HG03575 (cell line): ENCODE measurements at regions not wholly inside any gene's neighbourhood (a gene's known extent, or its start where the extent isn't known, plus 50 kb on each side); places are given as distances from the start of the nearest gene placed in this dataset.
A peak's percentile ranks its signal among the peaks of the same experiment; 100 is the strongest.

Experiments
- ATAC-seq: cut with Tn5 transposase; IDR thresholded peaks from one replicate; pipeline ENCODE4 v1.9.1; 2021; ENCODE audit not compliant: unreplicated experiment, insufficient number of reproducible peaks, low FRiP score; ENCODE audit errors: extremely low read depth

DNA sequence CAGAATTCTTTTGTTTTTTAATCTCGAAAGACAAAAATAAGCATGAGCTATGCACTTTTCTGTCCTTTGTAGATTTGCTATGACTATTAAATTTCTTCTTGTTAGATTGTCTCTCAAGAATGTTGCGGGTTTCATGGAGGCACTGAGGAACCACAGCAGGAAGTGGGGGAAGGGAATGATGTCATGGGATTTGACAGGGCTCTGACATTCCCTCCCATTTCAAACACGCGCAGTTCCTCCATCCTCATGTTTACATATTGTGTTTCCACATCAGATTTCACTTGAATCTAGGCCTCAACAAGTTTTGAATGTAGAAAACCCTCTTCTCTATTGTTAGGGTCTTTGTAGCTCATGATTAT, 154.8 kb downstream of the PALM2AKAP2 start:
- no peak for ATAC-seq

GRCh38 chr9:109935406-109936087, 155.5 kb downstream of the PALM2AKAP2 start:
- peak; percentile 54 for ATAC-seq

GRCh38 chr9:109937861-109938453, 158.0 kb downstream of the PALM2AKAP2 start:
- ATAC-seq, result no peak

GRCh38 chr9:109939698-109940342, 159.8 kb downstream of the PALM2AKAP2 start:
- no peak for ATAC-seq

- no peak for ATAC-seq
These were observed 160.6 kb downstream of the PALM2AKAP2 start for GRCh38 chr9:109940561-109940960.

DNA sequence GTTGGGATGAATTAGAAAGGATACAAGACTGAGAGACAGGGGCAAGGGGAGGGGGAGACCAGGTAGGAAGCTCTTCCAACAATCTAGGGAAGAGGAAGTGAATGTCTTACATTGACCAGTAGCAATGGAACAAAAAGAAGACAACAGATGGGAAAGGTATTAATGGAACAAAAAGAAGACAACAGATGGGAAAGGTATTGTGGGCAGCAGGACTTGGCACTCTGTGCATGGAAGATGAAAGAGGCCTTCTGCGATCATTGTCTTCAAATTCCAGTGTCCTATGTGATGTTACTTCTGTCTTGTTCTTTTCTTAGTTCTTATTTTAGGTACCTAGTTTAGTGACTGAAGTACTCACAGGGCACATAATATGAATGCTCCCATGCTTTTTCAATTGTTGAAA, 161.8 kb downstream of the PALM2AKAP2 start:
- no peak for ATAC-seq

- no peak for ATAC-seq
These were observed 165.6 kb downstream of the PALM2AKAP2 start for GRCh38 chr9:109945573-109945972.

DNA sequence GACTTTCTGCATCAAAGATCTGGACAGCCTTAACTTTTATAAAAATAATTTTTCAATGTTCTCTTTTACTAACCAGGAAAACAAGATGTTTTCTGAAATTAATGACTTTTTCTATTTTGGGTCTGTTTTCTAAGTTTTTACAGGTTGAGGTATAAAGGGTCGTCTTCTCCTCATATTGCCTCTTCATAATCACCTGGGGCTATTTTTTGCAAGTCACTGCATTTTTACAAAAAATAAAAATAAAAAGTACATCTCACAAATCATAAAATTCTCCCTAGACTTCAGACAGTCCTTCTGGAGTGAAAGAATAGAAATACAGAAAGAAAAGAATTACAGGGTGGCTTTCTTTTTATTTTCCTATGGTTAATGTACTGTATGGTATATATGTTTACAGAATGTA, 168.5 kb downstream of the PALM2AKAP2 start:
- no peak for ATAC-seq

DNA sequence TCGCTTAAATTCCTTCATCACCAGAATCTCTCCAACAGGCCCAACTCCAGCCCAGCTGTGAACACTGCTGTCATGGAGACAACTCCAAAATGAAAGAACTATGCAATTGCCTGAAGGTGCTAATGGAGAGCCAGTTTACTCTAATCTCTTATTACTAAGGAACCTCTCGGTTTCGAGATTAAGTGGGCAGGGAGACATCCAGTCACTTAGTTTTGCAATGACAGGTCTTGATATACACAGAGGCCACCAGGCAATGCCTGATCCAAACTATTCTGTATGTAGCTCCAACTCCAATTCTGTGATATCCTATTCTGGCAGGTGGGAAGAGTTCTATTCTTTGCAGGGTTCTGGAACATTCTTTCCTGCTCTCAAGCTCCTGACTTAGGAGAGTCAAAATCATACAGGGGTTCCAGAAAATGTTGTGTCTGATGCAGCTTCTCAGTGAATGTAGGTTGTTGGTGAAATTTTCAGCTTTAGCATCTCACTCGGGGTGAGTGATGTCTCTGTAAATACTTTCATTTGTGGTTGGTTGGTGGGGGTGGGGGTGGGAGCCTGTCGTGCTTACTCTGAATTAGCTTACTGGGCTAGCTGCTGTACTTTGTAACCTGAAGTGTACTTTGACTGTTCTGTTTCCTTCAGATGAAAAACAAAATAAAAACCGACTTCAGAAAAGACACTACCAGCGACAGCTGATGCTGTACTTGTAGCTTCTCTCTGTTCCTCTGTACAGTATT, 170.9 kb downstream of the PALM2AKAP2 start:
- peak; percentile 61 for ATAC-seq

- no peak for ATAC-seq
These were observed 173.3 kb downstream of the PALM2AKAP2 start for GRCh38 chr9:109953300-109953699.

DNA sequence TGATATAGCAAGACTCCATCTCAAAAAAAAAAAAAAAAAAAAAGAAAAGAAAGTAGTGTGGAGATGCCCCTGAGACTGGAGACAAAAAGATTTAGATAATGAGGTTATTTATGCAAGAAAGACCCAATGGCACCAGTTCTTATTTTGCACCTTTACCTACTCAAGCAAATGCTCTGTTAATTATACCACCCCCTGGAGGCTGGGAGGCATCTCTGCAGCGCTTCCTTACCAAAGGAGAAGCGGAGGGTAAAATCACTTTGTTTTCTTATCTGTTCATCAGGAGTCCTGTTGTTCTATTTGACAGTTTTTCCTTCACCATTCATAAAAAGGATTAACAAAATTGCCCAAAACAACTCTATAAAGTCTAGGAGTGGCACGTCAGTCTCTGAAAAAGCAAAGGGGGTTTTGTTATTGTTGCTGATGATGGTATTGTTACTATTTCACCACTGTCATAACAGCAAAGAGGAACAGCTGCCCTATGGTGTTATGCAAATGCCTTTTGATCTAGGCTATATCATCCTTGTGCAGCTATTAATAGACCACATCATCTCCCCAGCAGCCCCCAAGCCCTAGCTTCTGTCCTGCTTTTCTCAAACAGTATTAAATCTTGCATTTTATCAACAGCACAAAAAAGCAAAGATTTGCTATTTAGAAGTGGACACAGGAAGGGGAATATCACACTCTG, 174.0 kb downstream of the PALM2AKAP2 start:
- ATAC-seq, result no peak

GRCh38 chr9:109956717-109957440, 176.9 kb downstream of the PALM2AKAP2 start:
- no peak for ATAC-seq

- ATAC-seq, result no peak
These were observed 179.7 kb downstream of the PALM2AKAP2 start for GRCh38 chr9:109959679-109960078.

DNA sequence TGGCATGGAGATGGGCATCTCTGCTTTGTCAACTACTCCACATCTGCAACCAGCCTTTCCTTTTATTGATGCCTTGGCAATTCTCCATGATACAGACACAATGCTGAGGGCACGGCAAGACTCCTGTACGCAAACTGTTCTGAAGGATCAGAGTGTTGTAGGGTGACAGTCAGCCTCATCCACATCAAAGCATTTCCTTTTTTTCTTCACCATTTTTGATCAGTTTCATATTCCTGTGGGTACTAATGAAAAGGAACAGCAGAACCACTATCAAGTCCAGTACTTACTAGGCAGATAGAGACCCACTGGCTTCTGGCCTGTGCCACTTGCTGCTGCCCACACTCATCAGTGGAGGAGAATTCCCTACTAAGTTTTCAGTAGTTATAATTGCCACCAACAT, 181.6 kb downstream of the PALM2AKAP2 start:
- ATAC-seq, result no peak

- ATAC-seq, result no peak
These were observed 182.2 kb downstream of the PALM2AKAP2 start for GRCh38 chr9:109962215-109962614.

GRCh38 chr9:109963079-109963478, 183.1 kb downstream of the PALM2AKAP2 start:
- ATAC-seq, result no peak

GRCh38 chr9:109966643-109967368, 186.8 kb downstream of the PALM2AKAP2 start:
- ATAC-seq, result no peak
